HCT116 (cell line): ENCODE measurements at regions not wholly inside any gene's neighbourhood (a gene's known extent, or its start where the extent isn't known, plus 50 kb on each side); places are given as distances from the start of the nearest gene placed in this dataset.

Experiments
- EGR1 ChIP-seq: IDR thresholded peaks from 2 replicates; pipeline ENCODE4 v1.6.1; 2012; ENCODE audit warnings: low read depth
- POLR2AphosphoS5 ChIP-seq: IDR thresholded peaks from 2 replicates; pipeline ENCODE4 v1.6.1; 2011; ENCODE audit warnings: mild to moderate bottlenecking, low read depth, low read length, moderate library complexity
- RAD21 ChIP-seq: IDR thresholded peaks from 2 replicates; pipeline ENCODE4 v1.6.1; 2012; ENCODE audit warnings: low read depth, mild to moderate bottlenecking
- SP1 ChIP-seq: IDR thresholded peaks from 2 replicates; pipeline ENCODE4 v1.6.1; 2012; ENCODE audit warnings: low read depth
- SRF ChIP-seq: IDR thresholded peaks from 2 replicates; pipeline ENCODE4 v1.6.1; 2012; ENCODE audit warnings: low read depth
- TF ChIP-seq, protein P1 (sequence below): IDR thresholded peaks from 2 replicates; pipeline ENCODE4 v1.6.1; 2012
- TF ChIP-seq, protein P2 (sequence below), 3 experiments: fragments of 200-600 bp in 1 of 3; sonication (generic) in 1 of 3; IDR thresholded peaks in 2 of 3; conservative IDR thresholded peaks in 1 of 3; 2 replicates each; pipeline ENCODE4 v1.5.1; 2012 to 2017; ENCODE audit warnings: low read depth in 2 of 3, low read length in 2 of 3, antibody characterized with exemption in 1 of 3, borderline replicate concordance in 1 of 3, control low read depth in 1 of 3, mild to moderate bottlenecking in 1 of 3, mixed read lengths in 1 of 3, mixed run types in 1 of 3, moderate library complexity in 1 of 3; ENCODE audit not compliant: insufficient read depth in 1 of 3
- TF ChIP-seq, protein P3 (sequence below): IDR thresholded peaks from 2 replicates; pipeline ENCODE4 v1.6.1; 2012; ENCODE audit warnings: low read depth
- TF ChIP-seq, protein P4 (sequence below): IDR thresholded peaks from 2 replicates; pipeline ENCODE4 v1.6.1; 2012

DNA sequence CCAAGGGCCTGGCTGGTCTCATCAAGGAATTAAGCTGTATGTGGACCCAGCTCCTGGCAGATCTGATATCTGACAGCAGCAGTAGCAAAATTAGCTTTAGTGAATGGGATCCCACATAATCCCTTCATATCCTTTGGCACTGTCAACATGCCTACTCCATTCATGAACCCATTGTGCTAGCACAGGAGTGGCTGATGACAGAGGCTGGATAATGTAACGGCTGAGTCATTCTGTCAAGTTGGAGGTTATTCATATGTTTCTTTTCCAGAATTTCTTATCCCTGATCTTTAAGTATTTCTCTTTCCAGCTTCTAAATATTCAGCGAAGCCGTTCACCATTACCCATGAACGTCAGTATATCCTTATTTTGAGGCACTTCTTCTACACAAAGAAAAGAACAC lies 84.3 kb downstream of the EXTL2 start:
- TF ChIP-seq POLR2AphosphoS5 (no peak), RAD21 (no peak), EGR1 (no peak), SP1 (no peak), SRF (no peak)
- TF ChIP-seq, protein P1, sequence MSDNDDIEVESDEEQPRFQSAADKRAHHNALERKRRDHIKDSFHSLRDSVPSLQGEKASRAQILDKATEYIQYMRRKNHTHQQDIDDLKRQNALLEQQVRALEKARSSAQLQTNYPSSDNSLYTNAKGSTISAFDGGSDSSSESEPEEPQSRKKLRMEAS: no peak
- TF ChIP-seq, protein P2, sequence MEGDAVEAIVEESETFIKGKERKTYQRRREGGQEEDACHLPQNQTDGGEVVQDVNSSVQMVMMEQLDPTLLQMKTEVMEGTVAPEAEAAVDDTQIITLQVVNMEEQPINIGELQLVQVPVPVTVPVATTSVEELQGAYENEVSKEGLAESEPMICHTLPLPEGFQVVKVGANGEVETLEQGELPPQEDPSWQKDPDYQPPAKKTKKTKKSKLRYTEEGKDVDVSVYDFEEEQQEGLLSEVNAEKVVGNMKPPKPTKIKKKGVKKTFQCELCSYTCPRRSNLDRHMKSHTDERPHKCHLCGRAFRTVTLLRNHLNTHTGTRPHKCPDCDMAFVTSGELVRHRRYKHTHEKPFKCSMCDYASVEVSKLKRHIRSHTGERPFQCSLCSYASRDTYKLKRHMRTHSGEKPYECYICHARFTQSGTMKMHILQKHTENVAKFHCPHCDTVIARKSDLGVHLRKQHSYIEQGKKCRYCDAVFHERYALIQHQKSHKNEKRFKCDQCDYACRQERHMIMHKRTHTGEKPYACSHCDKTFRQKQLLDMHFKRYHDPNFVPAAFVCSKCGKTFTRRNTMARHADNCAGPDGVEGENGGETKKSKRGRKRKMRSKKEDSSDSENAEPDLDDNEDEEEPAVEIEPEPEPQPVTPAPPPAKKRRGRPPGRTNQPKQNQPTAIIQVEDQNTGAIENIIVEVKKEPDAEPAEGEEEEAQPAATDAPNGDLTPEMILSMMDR (IDR thresholded peaks at IDR 0.05 in 2 of 3, conservative IDR thresholded peaks at IDR 0.05 in 1 of 3; ENCODE audit: borderline replicate concordance in 1 of 3, insufficient read depth in 1 of 3, low read depth in 2 of 3, low read length in 2 of 3): no peak
- TF ChIP-seq, protein P3, sequence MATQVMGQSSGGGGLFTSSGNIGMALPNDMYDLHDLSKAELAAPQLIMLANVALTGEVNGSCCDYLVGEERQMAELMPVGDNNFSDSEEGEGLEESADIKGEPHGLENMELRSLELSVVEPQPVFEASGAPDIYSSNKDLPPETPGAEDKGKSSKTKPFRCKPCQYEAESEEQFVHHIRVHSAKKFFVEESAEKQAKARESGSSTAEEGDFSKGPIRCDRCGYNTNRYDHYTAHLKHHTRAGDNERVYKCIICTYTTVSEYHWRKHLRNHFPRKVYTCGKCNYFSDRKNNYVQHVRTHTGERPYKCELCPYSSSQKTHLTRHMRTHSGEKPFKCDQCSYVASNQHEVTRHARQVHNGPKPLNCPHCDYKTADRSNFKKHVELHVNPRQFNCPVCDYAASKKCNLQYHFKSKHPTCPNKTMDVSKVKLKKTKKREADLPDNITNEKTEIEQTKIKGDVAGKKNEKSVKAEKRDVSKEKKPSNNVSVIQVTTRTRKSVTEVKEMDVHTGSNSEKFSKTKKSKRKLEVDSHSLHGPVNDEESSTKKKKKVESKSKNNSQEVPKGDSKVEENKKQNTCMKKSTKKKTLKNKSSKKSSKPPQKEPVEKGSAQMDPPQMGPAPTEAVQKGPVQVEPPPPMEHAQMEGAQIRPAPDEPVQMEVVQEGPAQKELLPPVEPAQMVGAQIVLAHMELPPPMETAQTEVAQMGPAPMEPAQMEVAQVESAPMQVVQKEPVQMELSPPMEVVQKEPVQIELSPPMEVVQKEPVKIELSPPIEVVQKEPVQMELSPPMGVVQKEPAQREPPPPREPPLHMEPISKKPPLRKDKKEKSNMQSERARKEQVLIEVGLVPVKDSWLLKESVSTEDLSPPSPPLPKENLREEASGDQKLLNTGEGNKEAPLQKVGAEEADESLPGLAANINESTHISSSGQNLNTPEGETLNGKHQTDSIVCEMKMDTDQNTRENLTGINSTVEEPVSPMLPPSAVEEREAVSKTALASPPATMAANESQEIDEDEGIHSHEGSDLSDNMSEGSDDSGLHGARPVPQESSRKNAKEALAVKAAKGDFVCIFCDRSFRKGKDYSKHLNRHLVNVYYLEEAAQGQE: no peak
- TF ChIP-seq, protein P4, sequence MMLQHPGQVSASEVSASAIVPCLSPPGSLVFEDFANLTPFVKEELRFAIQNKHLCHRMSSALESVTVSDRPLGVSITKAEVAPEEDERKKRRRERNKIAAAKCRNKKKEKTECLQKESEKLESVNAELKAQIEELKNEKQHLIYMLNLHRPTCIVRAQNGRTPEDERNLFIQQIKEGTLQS: no peak
